GM12864 (cell line): ENCODE measurements at regions not wholly inside any gene's neighbourhood (a gene's known extent, or its start where the extent isn't known, plus 50 kb on each side); places are given as distances from the start of the nearest gene placed in this dataset.

Experiments used
- DNase-seq: peaks from one replicate; pipeline ENCODE4 v3.0.0-alpha.2; 2011; ENCODE audit warnings: low read depth
- H3K4me3 ChIP-seq: 2 replicates; pipeline ENCODE4 v1.5.1; 2011; ENCODE audit warnings: mild to moderate bottlenecking, low read depth, low read length, control low read depth
- CTCF ChIP-seq: IDR thresholded peaks from 2 replicates; pipeline ENCODE4 v1.5.1; 2011; ENCODE audit warnings: low read depth, mild to moderate bottlenecking, moderate library complexity, low read length, control low read depth, inconsistent platforms; ENCODE audit errors: missing control alignments

DNA sequence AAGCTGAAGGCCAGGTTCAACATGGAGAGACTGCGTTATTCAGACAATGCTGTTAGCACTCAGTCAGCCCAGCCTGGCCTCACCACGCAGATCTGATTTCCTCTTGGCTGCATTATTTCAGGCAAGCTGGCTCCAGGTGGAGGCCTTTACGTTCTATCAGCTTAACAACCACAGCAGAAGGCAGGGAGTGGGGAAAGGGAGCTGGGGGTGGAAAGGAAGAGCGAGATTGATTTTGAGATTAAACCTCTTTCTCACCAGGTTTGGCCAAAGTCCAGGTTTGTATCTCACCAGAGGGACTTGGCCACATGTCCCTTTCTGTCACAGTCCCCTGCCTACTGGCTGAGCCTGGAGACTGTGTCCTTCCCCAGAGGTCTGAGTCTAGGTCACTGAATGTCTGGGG lies 543.7 kb upstream of the TMEM132C start:
- no peak for TF ChIP-seq CTCF
- H3K4me3 ChIP-seq = no peak overlapping the region
- no peak for DNase-seq

- H3K4me3 ChIP-seq = no peak overlapping the region
- DNase-seq = no peak
- TF ChIP-seq CTCF = no peak
These were observed 540.2 kb upstream of the TMEM132C start for GRCh38 chr12:127726671-127727315.

- no peak for TF ChIP-seq CTCF
- DNase-seq = no peak
These were observed 538.7 kb upstream of the TMEM132C start for GRCh38 chr12:127728285-127728684.

DNA sequence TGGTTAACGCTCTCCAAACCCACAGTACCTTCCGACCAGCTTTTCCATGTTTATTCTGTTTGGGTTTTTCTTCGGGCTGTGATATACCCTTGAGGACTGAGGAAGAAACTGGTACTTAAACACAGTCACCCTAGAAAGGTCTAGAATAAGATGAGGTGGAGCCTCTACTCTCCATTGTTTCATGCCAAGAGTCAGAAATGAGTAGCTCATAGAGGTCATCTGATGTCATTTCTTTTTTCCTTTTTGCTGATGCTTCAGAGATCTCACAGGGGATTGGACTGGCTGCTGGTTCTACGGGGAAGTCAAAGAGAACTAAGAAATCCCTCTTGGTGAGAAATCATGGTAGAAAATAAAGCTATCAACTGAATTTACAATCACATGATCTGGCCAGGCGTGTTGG lies 538.2 kb upstream of the TMEM132C start:
- DNase-seq = no peak
- no peak for TF ChIP-seq CTCF

More at GRCh38 chr12:127728285-127728684, 538.7 kb upstream of the TMEM132C start:
- H3K4me3 ChIP-seq = no peak overlapping the region

GRCh38 chr12:127729381-127729780 lies 537.6 kb upstream of the TMEM132C start:
- no peak for DNase-seq
- H3K4me3 ChIP-seq = no peak overlapping the region
- no peak for TF ChIP-seq CTCF

More for the DNA sequence above, 538.2 kb upstream of the TMEM132C start:
- H3K4me3 ChIP-seq = no peak overlapping the region

GRCh38 chr12:127731657-127732056 lies 535.3 kb upstream of the TMEM132C start:
- H3K4me3 ChIP-seq = no peak overlapping the region

More at GRCh38 chr12:127731657-127732056, 535.3 kb upstream of the TMEM132C start:
- TF ChIP-seq CTCF = no peak
- no peak for DNase-seq
